GM20000 (cell line): ENCODE measurements at regions not wholly inside any gene's neighbourhood (a gene's known extent, or its start where the extent isn't known, plus 50 kb on each side); places are given as distances from the start of the nearest gene placed in this dataset.

Source experiments
- DNase-seq: peaks from one replicate; pipeline ENCODE4 v3.0.0; 2012; ENCODE audit warnings: low spot score
- TF ChIP-seq, protein P1 (sequence below): IDR thresholded peaks from 2 replicates; pipeline ENCODE4 v1.5.1; 2012; ENCODE audit warnings: mild to moderate bottlenecking, control low read depth; ENCODE audit errors: extremely low read depth, missing control alignments

DNA sequence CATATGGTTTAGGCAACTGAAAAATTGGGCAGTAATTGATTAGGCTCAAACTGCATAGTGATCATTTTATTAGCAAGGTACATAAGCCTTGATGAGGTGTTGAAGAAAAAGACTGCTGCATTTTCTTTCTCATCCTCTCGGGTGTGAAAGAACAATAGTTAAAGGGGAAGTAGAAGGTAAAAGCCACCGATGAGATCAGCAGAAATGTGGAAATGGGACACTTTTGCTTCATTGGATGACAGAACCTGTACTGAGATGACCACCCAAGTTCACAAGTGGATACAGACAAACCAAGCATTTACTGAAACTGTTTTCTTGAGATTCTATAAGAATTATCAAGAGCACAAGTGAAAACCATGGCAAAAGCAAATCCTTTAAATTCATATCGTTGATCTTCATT is 184.0 kb downstream of the TMX1 start:
- TF ChIP-seq, protein P1, sequence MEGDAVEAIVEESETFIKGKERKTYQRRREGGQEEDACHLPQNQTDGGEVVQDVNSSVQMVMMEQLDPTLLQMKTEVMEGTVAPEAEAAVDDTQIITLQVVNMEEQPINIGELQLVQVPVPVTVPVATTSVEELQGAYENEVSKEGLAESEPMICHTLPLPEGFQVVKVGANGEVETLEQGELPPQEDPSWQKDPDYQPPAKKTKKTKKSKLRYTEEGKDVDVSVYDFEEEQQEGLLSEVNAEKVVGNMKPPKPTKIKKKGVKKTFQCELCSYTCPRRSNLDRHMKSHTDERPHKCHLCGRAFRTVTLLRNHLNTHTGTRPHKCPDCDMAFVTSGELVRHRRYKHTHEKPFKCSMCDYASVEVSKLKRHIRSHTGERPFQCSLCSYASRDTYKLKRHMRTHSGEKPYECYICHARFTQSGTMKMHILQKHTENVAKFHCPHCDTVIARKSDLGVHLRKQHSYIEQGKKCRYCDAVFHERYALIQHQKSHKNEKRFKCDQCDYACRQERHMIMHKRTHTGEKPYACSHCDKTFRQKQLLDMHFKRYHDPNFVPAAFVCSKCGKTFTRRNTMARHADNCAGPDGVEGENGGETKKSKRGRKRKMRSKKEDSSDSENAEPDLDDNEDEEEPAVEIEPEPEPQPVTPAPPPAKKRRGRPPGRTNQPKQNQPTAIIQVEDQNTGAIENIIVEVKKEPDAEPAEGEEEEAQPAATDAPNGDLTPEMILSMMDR: no peak
- no peak for DNase-seq

DNA sequence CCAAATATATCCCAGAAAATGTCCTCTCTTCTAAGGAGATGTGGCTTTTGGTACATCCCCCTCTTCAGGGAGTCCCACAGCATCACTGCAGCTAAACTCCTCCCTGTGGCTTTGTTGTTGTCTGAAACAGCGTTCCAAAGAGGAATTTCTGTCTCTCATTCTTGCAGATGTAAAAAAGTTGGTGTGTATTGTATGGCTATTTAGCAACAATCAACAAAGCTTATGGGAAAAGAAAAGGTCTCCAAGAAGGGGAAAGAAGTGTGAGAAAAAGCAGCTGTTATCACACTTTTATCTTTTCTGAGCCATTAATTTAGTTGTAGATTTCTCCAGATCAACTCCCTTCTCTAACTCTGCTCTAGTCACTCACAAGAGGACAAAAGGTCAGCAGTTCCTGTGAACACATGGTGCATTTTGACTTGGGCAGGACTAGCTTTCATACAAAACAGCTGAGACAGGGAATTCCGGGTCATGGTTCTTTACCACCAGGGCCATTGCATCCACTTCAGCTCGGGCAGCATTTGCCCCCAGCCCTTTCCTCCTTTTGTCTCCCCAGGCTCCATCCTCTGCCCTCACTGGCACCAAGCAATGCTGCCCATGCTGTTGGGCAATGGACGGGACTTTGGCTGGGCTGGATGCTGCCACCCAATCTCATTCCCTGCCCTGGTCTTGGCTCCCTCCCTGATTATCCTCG is 184.7 kb downstream of the TMX1 start:
- TF ChIP-seq, protein P1: no peak
- no peak for DNase-seq

DNA sequence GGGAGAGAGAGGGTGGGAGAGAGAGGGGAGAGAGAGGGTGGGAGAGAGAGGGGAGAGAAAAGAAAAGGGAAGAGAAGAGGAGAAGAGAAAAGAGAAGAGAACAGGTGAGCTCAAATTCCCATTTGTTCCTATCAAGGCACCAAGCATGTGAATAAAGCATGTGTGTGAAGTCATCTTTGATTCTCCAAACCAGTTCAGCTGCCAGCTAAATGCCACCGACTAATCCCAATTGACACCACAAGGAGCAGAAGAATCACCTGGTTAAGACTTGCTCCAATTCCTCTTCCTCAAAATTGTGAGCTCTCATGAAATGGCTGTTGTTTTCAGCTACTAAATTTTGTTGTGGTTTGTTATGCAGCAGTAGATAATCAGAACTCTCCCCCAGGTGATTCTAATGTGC is 188.9 kb downstream of the TMX1 start:
- DNase-seq: no peak
- TF ChIP-seq, protein P1: no peak

DNA sequence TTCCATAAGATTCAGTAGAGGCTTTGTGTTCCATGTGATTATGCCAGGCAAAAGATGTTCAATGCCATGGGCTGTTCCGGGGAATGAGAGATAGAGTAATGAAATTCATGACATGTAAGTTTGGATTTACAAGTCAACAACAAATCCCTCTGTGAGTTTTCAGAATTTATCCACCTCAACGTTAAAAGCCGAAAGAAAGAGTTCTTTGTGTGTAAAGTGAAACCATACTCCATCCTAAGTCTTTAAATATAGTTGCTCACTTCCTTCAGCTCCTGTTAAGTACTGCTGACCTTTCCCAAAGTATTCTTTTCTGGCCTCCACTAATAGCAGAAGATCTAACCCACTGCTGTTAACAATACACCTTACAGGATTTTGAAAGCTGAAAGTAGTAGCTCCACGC is 190.0 kb downstream of the TMX1 start:
- TF ChIP-seq, protein P1: no peak
- DNase-seq: no peak

DNA sequence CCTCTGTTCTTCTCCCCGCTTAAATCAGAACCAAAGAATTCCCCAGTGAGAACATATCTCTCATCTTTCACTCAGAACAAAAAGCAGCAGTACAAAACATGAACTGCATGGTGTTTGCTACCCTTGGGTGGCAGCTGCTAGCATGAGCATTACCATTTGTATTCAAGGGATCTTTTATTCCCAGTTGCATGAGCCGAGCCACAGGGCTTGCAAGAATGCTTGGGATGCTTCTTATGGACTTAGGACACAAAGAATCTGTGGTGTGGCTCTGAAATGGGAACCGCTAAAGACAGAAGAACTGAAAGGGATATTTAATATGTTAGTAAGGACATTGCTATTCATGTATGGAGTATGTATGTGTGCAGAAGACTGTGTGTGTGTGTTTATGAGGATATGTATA is 190.6 kb downstream of the TMX1 start:
- TF ChIP-seq, protein P1: no peak
- no peak for DNase-seq

DNA sequence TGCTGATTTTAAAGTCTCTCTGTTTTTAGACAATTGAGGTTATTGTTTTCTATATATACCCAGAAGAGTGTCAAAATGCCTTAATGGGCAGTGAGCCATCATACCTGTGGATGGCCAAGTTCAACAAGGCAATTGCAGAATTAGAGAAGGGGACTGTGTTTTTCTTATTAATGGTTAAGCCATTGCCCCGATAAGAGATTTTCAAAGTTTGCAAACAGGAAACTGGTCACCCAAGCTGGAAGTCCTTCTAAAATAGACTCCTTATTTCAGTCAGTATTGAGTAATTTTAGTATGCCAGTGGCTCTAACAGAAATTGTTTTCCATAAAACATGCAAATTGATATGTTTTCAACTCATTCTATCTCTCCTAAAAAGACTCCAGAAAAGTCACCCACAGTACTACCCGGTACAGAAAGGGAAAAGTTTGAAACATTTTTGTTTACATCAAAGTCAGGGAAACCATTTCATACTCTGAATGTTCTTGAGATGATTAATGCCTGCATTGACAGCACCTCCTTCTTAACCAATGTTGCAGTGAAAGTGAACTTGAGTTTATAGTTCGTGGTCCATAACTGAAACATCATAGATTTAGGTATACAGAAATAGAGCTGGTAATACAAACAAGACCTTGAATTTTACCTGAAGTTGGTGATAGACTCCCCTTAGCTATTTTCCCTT is 191.1 kb downstream of the TMX1 start:
- TF ChIP-seq, protein P1: no peak
- no peak for DNase-seq

DNA sequence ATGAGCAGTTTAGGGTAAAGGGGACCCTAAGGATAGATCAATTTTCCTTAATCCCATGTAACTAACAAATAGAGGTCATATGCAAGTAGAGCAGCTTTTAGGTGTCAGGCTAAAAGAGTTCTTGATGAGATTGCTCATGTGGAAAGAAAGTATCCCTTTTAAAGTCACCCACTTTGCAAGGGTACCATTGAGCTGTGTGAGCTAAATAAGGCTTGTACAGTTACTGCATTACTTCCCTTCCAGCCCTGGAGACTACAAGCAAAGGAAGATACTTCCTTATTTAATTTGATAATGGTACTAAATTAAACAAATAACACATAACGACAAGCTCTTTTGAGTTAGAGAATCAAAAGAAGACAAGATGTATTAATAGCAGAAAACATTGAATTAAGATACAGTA is 191.7 kb downstream of the TMX1 start:
- TF ChIP-seq, protein P1: no peak
- DNase-seq: no peak
